ENCODE measurements at regions not wholly inside any gene's neighbourhood (a gene's known extent, or its start where the extent isn't known, plus 50 kb on each side); places are given as distances from the start of the nearest gene placed in this dataset.

GRCh38 chr1:2882966-2883696, 81.6 kb upstream of the TTC34 start:
- TF ChIP-seq CTCF (IDR thresholded peaks at IDR 0.05; ENCODE audit: insufficient read depth, low read length, poor library complexity, severe bottlenecking) (no peak), EZH2phosphoT487 (conservative IDR thresholded peaks at IDR 0.05; ENCODE audit: low read length) (no peak)

All from SU-DHL-6 (cell line).